Neural progenitor cell (in vitro differentiated cells): ENCODE measurements at regions not wholly inside any gene's neighbourhood (a gene's known extent, or its start where the extent isn't known, plus 50 kb on each side); places are given as distances from the start of the nearest gene placed in this dataset.

Source experiments
- DNase-seq: peaks from one replicate; pipeline ENCODE4 v3.0.0-alpha.2; 2016; ENCODE audit warnings: low spot score
- H2AFZ ChIP-seq: fragments of 200-600 bp; sonication (generic); replicated peaks from 2 replicates; pipeline ENCODE4 v1.6.1; 2016; ENCODE audit warnings: antibody characterized with exemption
- H3F3A ChIP-seq: fragments of 200-600 bp; sonication (generic); 2 replicates; pipeline ENCODE4 v1.6.1; 2016; ENCODE audit warnings: antibody characterized with exemption, low read depth
- H3K27ac ChIP-seq: fragments of 200-600 bp; sonication (generic); 2 replicates; pipeline ENCODE4 v1.5.1; 2016; ENCODE audit warnings: mild to moderate bottlenecking
- H3K27me3 ChIP-seq: fragments of 200-600 bp; sonication (generic); 2 replicates; pipeline ENCODE4 v1.6.1; 2016; ENCODE audit warnings: mild to moderate bottlenecking, moderate library complexity
- H3K36me3 ChIP-seq: fragments of 200-600 bp; sonication (generic); 2 replicates; pipeline ENCODE4 v1.5.1; 2016
- H3K4me1 ChIP-seq: fragments of 200-600 bp; sonication (generic); 2 replicates; pipeline ENCODE4 v1.6.1; 2016; ENCODE audit warnings: mixed run types
- H3K4me2 ChIP-seq: fragments of 200-600 bp; sonication (generic); 2 replicates; pipeline ENCODE4 v1.6.1; 2016
- H3K4me3 ChIP-seq: fragments of 200-600 bp; sonication (generic); 2 replicates; pipeline ENCODE4 v1.5.1; 2016
- H3K79me2 ChIP-seq: fragments of 200-600 bp; sonication (generic); 2 replicates; pipeline ENCODE4 v1.6.1; 2016; ENCODE audit warnings: low read depth
- H3K9ac ChIP-seq: fragments of 200-600 bp; sonication (generic); 2 replicates; pipeline ENCODE4 v1.6.1; 2016
- H3K9me3 ChIP-seq: fragments of 200-600 bp; sonication (generic); 2 replicates; pipeline ENCODE4 v1.5.1; 2016; ENCODE audit warnings: low read depth
- H4K20me1 ChIP-seq: fragments of 200-600 bp; sonication (generic); 2 replicates; pipeline ENCODE4 v1.6.1; 2016; ENCODE audit warnings: low read depth
- H3K27ac Mint-ChIP-seq: 3 replicates; pipeline ENCODE4 v1.8.0; 2021; ENCODE audit warnings: mixed read lengths
- H3K27me3 Mint-ChIP-seq: 2 replicates; pipeline ENCODE4 v1.8.0; 2022; ENCODE audit warnings: low read depth, mild to moderate bottlenecking, inconsistent platforms, moderate library complexity, mixed read lengths; ENCODE audit not compliant: insufficient read depth
- H3K36me3 Mint-ChIP-seq: 3 replicates; pipeline ENCODE4 v1.8.0; 2021; ENCODE audit warnings: mixed read lengths
- H3K4me1 Mint-ChIP-seq: 3 replicates; pipeline ENCODE4 v1.8.0; 2021; ENCODE audit warnings: mixed read lengths
- H3K4me3 Mint-ChIP-seq: 3 replicates; pipeline ENCODE4 v1.8.0; 2021; ENCODE audit warnings: mild to moderate bottlenecking, moderate library complexity, mixed read lengths
- H3K9me3 Mint-ChIP-seq: 3 replicates; pipeline ENCODE4 v1.8.0; 2020; ENCODE audit warnings: mixed read lengths
- CTCF ChIP-seq: fragments of 200-600 bp; sonication (generic); IDR thresholded peaks from 2 replicates; pipeline ENCODE4 v1.5.1; 2017; ENCODE audit warnings: antibody characterized with exemption, mild to moderate bottlenecking
- EZH2 ChIP-seq: fragments of 200-600 bp; sonication (generic); IDR thresholded peaks from 2 replicates; pipeline ENCODE4 v1.6.1; 2017; ENCODE audit warnings: antibody characterized with exemption, mild to moderate bottlenecking, moderate library complexity
- EZH2phosphoT487 ChIP-seq: fragments of 200-600 bp; sonication (generic); IDR thresholded peaks from 2 replicates; pipeline ENCODE4 v1.6.1; 2017; ENCODE audit warnings: antibody characterized with exemption

- Histone ChIP-seq H3K79me2 (no peaks in the 10 kb centered on the region), H2AFZ (no peak overlapping the region), H3K27me3 (no peaks in the 10 kb centered on the region), H3K9me3 (no peaks in the 10 kb centered on the region), H3K4me1 (no peaks in the 10 kb centered on the region), H4K20me1 (no peaks in the 10 kb centered on the region), H3K9ac (no peak overlapping the region), H3K27ac (no peak overlapping the region), H3K36me3 (no peaks in the 10 kb centered on the region), H3F3A (no peaks in the 10 kb centered on the region), H3K4me3 (no peak overlapping the region), H3K4me2 (no peak overlapping the region)
- TF ChIP-seq CTCF, result no peak
- no peak for TF ChIP-seq EZH2phosphoT487
- TF ChIP-seq EZH2, result no peak
- H3K9me3 Mint-ChIP-seq, result no peaks in the 10 kb centered on the region
- no peak overlapping the region for H3K27ac Mint-ChIP-seq
- peaks cover 18% of the 10 kb centered on the region for H3K36me3 Mint-ChIP-seq
- DNase-seq, result no peak
- no peaks in the 10 kb centered on the region for H3K27me3 Mint-ChIP-seq
- no peak overlapping the region for H3K4me3 Mint-ChIP-seq
- no peaks in the 10 kb centered on the region for H3K4me1 Mint-ChIP-seq
Measured at GRCh38 chr6:144462058-144462457, 176.9 kb downstream of the UTRN start.

- no peaks in the 10 kb centered on the region for H3K79me2 ChIP-seq
- DNase-seq, result no peak
- no peak overlapping the region for H3K27ac ChIP-seq
- no peaks in the 10 kb centered on the region for H4K20me1 ChIP-seq
- no peak overlapping the region for H3K4me3 Mint-ChIP-seq
- peaks cover 3% of the 10 kb centered on the region for H3K9me3 Mint-ChIP-seq
- H3K9me3 ChIP-seq, result no peaks in the 10 kb centered on the region
- H2AFZ ChIP-seq, result no peak overlapping the region
- H3K4me1 Mint-ChIP-seq, result no peaks in the 10 kb centered on the region
- no peak overlapping the region for H3K4me3 ChIP-seq
- H3K4me2 ChIP-seq, result no peak overlapping the region
- no peaks in the 10 kb centered on the region for H3K27me3 Mint-ChIP-seq
- H3K4me1 ChIP-seq, result no peaks in the 10 kb centered on the region
- TF ChIP-seq EZH2 (no peak), EZH2phosphoT487 (no peak), CTCF (no peak)
- H3K36me3 ChIP-seq, result no peaks in the 10 kb centered on the region
- peaks cover 25% of the 10 kb centered on the region for H3K36me3 Mint-ChIP-seq
- no peaks in the 10 kb centered on the region for H3F3A ChIP-seq
- H3K27ac Mint-ChIP-seq, result no peak overlapping the region
- no peaks in the 10 kb centered on the region for H3K27me3 ChIP-seq
- no peak overlapping the region for H3K9ac ChIP-seq
Measured at GRCh38 chr6:144466716-144467115, 181.6 kb downstream of the UTRN start.

- Histone ChIP-seq H3K27ac (no peak overlapping the region), H3K9ac (no peak overlapping the region), H3K27me3 (no peaks in the 10 kb centered on the region), H3K9me3 (no peaks in the 10 kb centered on the region), H3K79me2 (no peaks in the 10 kb centered on the region), H3K36me3 (no peaks in the 10 kb centered on the region), H4K20me1 (no peaks in the 10 kb centered on the region), H2AFZ (no peak overlapping the region), H3K4me3 (no peak overlapping the region), H3F3A (no peaks in the 10 kb centered on the region), H3K4me1 (no peaks in the 10 kb centered on the region), H3K4me2 (no peak overlapping the region)
- H3K4me1 Mint-ChIP-seq, result no peaks in the 10 kb centered on the region
- no peak for DNase-seq
- TF ChIP-seq CTCF (no peak), EZH2phosphoT487 (no peak), EZH2 (no peak)
- peaks cover 25% of the 10 kb centered on the region for H3K36me3 Mint-ChIP-seq
- no peak overlapping the region for H3K4me3 Mint-ChIP-seq
- H3K9me3 Mint-ChIP-seq, result peaks cover 3% of the 10 kb centered on the region
- H3K27ac Mint-ChIP-seq, result no peak overlapping the region
- H3K27me3 Mint-ChIP-seq, result no peaks in the 10 kb centered on the region
Measured at GRCh38 chr6:144467172-144467762, 182.1 kb downstream of the UTRN start.
